DMS 273 (cell line): ENCODE measurements at regions not wholly inside any gene's neighbourhood (a gene's known extent, or its start where the extent isn't known, plus 50 kb on each side); places are given as distances from the start of the nearest gene placed in this dataset.

Experiments used
- DNase-seq: peaks from one replicate; lab custom pipeline; 2025; ENCODE audit not compliant: unreplicated experiment; lab: John Stamatoyannopoulos, UW

- DNase-seq, result peak; percentile 45
Observed at GRCh38 chr18:42137693-42138375, 182.8 kb downstream of the PIK3C3 start.

- DNase-seq, result peak; percentile 14
Observed at GRCh38 chr18:42141439-42141838, 186.4 kb downstream of the PIK3C3 start.

DNA sequence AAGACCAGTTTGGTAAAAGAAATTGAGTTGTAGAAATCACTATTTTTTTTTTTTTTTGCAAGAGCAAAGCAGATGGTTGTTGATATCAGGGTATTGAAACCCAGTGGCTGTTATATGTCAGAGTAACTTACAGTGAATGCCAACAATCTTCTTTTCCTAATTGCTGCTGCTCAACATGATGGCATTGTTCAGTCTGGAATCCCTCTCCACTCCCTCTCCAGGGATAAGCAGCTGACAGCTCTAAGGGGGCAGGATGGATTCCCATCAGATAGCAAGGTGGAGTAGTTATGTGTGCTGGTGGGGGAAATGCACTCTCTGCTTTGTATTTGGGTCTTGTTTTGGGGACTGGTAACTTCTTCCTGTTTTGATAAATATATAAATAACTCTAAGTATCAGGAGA is 200.0 kb downstream of the PIK3C3 start:
- peak; percentile 42 for DNase-seq

DNA sequence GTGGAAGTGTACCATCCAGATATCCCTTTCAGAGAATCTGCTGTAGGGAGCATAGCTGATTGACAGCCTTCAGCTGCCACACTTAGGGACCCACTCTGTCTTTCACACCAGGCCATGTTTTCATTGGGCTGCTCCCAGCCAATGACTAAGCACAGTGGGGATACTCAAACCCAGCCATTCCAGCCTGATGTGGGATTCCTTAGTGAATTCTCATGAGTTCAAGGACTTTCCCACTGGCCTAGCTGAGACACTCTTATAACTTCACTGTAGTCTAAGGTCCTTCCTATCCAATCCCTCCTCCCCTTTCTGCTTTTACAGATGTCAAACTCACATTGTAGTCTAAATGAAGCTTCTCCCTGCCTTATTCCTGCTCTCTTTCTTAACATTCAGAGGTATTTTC is 201.2 kb downstream of the PIK3C3 start:
- DNase-seq, result peak; percentile 32

DNA sequence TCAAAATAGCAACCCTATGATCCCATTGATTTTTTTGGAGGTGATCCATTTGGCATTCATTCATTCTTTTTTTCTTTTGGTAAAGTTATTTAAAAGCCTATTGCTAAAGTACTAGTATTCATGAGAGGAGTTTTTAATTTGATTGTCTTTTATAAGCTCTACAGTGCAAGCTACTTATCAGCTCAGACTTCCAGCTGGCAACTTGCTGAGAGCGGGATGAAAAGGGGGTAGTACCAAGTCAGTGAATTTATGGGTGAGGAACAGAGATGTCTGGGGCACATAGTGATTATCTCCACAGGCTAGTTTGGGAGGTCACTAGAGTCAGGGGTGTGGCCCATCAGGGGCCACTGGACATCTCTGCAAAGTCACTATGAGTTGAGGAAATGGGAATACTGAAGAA is 202.4 kb downstream of the PIK3C3 start:
- DNase-seq, result peak; percentile 87

DNA sequence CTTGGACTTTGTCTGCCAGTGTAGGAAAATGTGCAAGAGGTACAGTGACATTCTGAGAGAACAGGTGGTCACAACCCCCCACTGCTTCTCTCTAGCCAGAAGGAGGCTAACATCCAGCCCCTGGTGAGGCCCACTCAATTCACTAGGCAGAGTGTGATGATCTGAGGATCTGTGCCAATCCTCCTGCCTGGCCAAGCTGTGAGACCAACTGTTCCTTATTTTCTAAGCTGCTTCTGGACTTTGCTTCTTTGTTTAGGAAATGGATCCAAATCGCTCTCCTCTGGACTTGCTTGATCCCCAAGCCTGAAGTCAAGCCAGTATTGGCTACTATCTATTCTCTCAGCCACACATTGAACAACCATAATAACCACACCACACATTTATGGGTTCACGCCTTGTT is 202.8 kb downstream of the PIK3C3 start:
- DNase-seq, result peak; percentile 98

GRCh38 chr18:42159146-42159545 is 204.1 kb downstream of the PIK3C3 start:
- DNase-seq, result peak; percentile 26

DNA sequence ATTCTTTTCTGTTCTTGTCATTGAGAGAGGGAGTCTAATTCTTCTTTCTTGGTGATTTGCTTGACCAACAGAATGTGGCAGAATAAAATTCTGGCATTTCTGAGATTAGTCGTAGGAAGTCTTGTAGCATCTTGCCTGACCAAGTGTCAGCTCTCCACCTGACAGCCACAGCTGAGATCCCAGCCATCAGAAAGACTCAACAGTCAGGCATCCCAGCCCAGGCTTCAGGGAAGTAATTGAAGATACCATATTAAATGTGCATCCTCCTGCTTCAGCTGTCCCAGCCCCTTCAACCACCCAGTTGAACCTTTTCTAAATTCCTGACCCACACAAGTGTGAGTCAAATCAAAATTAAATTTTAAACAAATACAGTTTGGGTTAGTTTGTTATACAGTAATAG is 208.3 kb downstream of the PIK3C3 start:
- no peak for DNase-seq

GRCh38 chr18:42164556-42164955 is 209.5 kb downstream of the PIK3C3 start:
- DNase-seq, result no peak

DNA sequence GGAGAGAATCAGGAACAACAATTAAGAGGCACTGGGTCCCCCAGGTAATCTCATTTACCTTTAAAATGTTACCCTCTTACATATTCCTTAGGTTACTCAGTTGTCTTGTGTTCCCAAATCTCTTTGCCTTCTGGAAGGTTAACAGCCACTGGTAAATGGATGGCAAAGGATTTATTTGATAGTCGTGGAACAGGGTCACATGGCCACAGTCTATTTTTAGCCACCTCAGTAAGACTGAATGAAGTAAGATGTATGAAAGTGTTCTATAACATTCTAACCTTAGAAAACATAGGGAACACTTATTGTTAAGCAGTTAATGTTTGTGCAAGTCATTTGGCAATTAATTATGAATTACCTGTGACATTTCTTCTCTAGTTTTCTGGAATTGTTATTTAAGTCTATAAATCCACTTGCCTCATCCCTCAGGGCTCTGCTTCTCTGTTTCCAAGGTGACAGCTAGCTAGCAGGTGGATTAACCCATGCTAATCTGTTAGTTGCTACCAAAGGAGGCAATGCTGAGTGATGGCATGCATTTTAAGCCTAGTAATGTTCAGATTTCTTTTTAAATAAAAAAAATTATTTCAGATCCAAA is 211.0 kb downstream of the PIK3C3 start:
- DNase-seq, result peak; percentile 5

DNA sequence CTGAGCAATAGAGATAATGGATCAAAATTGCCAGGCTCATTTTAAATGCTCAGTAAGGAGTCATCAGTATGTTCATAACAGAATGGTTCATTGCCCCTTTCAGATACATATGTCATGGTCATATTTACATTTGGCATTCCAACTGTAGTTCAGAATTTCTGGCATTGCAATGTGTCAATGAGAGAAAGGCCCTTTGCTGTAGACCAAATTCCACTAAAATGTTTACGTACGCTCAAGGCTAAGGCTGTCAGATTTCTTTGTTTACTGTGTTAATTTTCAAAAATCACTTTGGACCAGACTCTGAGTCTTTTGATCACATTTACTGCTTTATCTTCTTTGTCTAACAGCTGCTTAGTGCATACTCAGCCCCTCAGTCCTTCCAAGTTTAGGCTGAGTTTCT is 213.5 kb downstream of the PIK3C3 start:
- no peak for DNase-seq

DNA sequence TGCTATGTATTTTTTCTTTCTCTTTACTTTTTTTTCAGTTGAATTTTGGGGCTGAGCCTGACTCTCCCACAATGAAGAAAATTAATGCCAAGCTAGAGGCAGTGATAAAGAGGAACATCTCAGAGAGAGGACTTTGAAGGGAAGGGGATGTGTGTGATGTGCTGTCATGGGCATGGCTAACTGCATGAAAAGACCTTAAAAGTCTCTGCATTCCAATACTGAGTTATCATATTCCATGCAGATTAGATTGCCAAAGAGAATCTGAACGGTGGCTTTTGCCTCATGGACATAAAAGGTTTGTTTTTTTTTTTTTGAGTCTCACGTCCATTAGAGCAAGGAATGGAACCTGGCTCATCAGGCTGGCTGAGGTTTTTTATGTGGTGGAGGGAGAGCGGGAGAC is 213.9 kb downstream of the PIK3C3 start:
- no peak for DNase-seq

GRCh38 chr18:42174909-42175308 is 219.9 kb downstream of the PIK3C3 start:
- DNase-seq, result peak; percentile 23

DNA sequence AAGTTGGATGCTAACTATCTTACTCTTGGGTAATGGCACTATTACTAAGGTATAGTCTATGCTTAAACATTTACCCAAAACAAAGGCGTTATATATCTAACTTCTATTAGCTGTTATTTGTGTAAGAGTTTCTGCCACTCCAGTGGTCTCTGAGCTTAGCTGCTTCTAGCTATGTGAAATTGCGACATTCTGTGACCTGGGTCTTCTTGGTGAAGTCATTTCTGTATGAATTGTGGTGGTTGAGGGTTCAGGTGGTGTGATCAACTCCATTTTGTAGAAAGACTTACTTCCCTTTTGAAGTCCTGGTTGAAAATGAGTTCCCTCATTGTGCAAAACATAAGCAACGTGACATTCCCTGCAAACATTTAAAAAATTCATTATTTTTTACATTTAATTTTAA is 221.6 kb downstream of the PIK3C3 start:
- DNase-seq, result no peak

DNA sequence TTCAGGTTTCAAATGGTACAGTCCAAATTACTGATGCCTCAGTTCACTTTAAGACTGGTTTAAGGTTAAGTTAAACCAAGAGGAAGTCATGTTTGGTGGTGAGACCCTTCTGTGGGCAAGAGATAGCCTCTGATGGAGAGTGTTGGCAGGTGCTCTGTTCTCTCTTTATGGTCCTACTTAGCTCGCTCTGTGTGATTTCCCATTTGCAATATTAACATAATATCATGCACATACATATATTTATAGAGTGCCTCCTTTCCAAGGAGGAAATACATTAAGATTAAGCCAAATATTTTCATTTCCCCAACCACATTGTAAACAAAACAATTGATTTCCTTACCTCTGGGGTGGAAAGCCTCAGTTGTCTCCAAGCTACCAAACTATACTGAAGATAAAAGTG is 222.4 kb downstream of the PIK3C3 start:
- DNase-seq, result peak; percentile 27

DNA sequence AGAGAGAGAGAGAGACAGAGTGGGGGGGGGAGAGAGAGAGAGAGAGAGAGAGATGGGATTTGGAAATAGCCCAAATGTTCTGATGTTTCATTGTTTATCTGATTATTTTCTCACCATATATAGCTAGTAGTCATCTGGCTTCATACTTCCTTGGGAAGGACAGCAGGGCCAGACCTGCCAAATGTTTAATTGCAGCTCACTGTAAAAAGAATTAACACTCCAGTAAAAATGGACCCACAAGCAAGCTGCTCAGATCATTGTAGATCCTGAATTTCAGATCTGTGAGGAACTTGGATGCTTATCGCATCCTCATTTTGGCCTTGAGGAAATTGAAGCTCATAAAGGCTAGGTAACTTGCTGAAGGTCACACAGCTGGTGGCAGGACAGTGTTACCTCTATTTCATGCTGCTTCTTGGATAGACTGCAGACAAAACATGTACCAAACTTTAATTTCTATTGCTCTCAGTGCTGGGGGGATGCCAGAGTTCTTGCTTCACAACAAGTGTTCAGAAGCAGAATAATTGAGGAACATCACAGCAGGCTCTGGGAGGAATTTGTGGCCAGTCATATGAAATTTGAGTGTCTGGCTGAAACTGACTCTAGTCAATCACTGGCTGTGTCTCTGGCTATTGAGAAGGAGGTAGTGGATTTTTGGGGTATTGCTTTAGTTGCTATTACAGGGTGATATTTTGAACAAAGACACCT is 223.5 kb downstream of the PIK3C3 start:
- peak; percentile 75 for DNase-seq

DNA sequence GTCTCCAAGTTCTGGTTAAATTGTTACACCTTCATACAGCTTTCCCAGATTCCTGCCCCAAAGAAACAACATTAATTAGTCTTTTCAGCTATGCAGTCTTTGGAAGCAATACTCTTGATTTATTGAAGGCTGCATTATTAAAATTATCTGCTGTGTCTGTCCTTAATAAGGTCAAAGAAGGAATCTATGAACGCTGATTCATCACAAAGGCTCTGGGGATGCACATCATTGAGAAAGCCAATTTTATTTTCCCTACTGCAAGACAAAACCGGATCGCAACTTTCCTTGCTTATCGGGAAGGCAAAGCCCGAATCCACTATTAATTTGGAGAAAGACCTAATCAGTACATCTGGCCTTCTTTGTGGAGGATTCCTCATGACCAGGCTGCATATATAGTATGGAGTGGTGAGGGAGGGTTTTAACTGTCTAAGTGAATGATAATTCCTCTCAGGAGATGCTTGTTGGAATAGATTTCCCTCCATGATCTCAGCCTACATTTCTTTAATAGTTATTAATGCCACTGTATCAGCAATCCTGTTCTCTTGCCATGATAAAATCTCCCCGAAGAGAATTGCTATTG is 224.6 kb downstream of the PIK3C3 start:
- no peak for DNase-seq

- DNase-seq, result no peak
Observed at GRCh38 chr18:42181474-42181873, 226.4 kb downstream of the PIK3C3 start.

- DNase-seq, result peak; percentile 15
Observed at GRCh38 chr18:42182728-42183700, 228.0 kb downstream of the PIK3C3 start.

GRCh38 chr18:42183746-42184145 is 228.7 kb downstream of the PIK3C3 start:
- peak; percentile 10 for DNase-seq
